ENCODE measurements at regions not wholly inside any gene's neighbourhood (a gene's known extent, or its start where the extent isn't known, plus 50 kb on each side); places are given as distances from the start of the nearest gene placed in this dataset.

DNA sequence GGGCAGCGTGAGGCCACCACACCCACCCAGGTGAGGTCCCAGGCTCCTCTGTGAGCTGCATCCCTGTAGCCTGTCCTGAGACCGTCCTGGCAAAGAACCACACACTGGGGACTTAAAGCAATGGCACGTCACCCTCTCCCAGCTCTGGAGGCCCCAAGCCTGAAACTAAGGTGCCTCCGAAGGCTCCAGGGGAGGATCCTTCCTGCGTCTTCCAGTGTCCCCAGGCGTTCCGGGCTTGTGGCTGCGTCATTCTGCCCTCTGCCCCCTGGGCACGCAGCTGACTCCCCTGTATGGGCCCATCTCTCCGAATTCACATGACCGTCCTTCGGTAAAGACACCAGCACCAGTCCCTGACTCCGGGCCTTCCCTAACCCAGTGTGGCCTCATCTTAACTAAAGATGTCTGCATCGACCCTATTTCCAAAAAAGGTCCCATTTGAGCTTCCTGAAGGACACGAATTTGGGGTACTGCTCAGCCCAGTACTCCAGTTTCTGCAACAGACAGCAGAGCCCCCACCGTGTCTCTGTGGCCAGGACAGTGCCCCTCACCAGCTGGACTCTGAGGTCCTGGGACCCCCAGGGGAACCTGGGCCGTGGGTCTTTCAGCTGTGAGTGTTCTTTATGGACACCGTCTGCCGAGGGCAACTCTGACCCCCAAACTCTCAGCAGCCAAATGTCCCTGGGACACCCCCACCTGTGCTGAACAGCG is 75.2 kb upstream of the CTDP1 start:
- no peak for TF ChIP-seq POLR2AphosphoS5 (IDR thresholded peaks at IDR 0.05; ENCODE audit: low read depth, low read length)
- TF ChIP-seq TAF1 (IDR thresholded peaks at IDR 0.05; ENCODE audit: low read depth, low read length): no peak
